K562 (cell line): ENCODE measurements at regions not wholly inside any gene's neighbourhood (a gene's known extent, or its start where the extent isn't known, plus 50 kb on each side); places are given as distances from the start of the nearest gene placed in this dataset.

Experiments used
- CTCFL ChIP-seq: IDR thresholded peaks from 2 replicates; pipeline ENCODE4 v1.6.1; 2011; ENCODE audit warnings: borderline replicate concordance, low read depth, mild to moderate bottlenecking, moderate library complexity, low read length; ENCODE audit not compliant: insufficient read depth, poor library complexity, severe bottlenecking
- FOS ChIP-seq: IDR thresholded peaks from 3 replicates; pipeline ENCODE4 v1.6.1; 2011; ENCODE audit not compliant: insufficient read length; ENCODE audit errors: extremely low read depth
- MYBL2 ChIP-seq, 2 experiments: fragments of 450-650 bp in 1 of 2; sonication (generic) in 1 of 2; formaldehyde crosslinking in 1 of 2; IDR thresholded peaks; 2 replicates each; pipeline versions ENCODE4 v1.6.1 to v1.8.1; 2017 to 2022; ENCODE audit warnings: borderline replicate concordance in 1 of 2, inconsistent platforms in 1 of 2, low read depth in 1 of 2, mild to moderate bottlenecking in 1 of 2, missing genetic modification reagents in 1 of 2, moderate library complexity in 1 of 2
- NR1H2 ChIP-seq: sonication (generic); formaldehyde crosslinking; IDR thresholded peaks from 2 replicates; pipeline ENCODE4 v1.4.0; 2020; ENCODE audit warnings: mild to moderate bottlenecking, missing genetic modification reagents
- RAD51 ChIP-seq: fragments of 450-650 bp; IDR thresholded peaks from 2 replicates; pipeline ENCODE4 v1.7.1; 2016; ENCODE audit warnings: low read depth, mild to moderate bottlenecking, borderline replicate concordance
- SMARCC2 ChIP-seq: fragments of 450-650 bp; IDR thresholded peaks from 2 replicates; pipeline ENCODE4 v1.6.1; 2017; ENCODE audit warnings: antibody characterized with exemption, moderate library complexity, mild to moderate bottlenecking, low read depth
- SMC3 ChIP-seq: conservative IDR thresholded peaks from 2 replicates; pipeline ENCODE4 v1.6.1; 2011; ENCODE audit warnings: low read depth, low read length, improper control_type of control experiment; ENCODE audit not compliant: insufficient read depth
- TGIF2 ChIP-seq: sonication (generic); formaldehyde crosslinking; IDR thresholded peaks from 2 replicates; pipeline ENCODE4 v1.8.1; 2022; ENCODE audit warnings: mild to moderate bottlenecking, missing genetic modification reagents, moderate library complexity
- ZNF124 ChIP-seq: sonication (generic); formaldehyde crosslinking; IDR thresholded peaks from 2 replicates; pipeline ENCODE4 v1.8.1; 2022; ENCODE audit warnings: missing genetic modification reagents
- ZNF512 ChIP-seq: IDR thresholded peaks from 2 replicates; pipeline ENCODE4 v1.6.1; 2016; ENCODE audit warnings: missing genetic modification characterization, missing compliant biosample characterization

DNA sequence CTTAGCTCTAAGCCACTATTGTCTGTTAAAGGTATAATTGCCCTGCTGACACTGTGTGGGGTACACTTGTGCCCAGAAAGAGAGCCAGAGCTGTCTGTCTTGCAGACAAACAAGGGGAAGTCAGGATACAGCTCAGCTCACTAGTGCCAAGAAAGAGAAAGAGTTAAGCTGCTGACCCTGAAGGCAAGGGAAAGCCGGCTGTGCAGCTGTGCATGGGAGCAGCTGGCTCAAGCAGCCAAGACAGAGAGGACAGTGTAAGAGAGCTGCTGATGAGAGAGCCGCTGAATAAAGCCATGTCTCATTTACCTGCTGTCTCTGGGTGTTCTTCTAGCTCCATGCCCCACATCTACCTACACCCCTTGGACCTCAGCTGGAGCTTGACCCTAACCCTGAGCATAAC, 428.1 kb upstream of the NAALADL2 start (continued):
- TF ChIP-seq ZNF512 (tag): no peak
- no peak for TF ChIP-seq NR1H2 (CRISPR knock-in tag)
- no peak for TF ChIP-seq ZNF124 (CRISPR knock-in tag)
- TF ChIP-seq MYBL2 (IDR thresholded peaks at IDR 0.05; ENCODE audit: low read depth): no peak
- TF ChIP-seq MYBL2 (CRISPR knock-in tag; IDR thresholded peaks at IDR 0.05; ENCODE audit: borderline replicate concordance): no peak
- no peak for TF ChIP-seq TGIF2 (CRISPR knock-in tag)
- TF ChIP-seq SMARCC2: no peak
- no peak for TF ChIP-seq SMC3
- TF ChIP-seq CTCFL: no peak
- TF ChIP-seq RAD51: no peak
- TF ChIP-seq FOS: no peak
